Bronchial epithelial cell (primary cell): ENCODE measurements at regions not wholly inside any gene's neighbourhood (a gene's known extent, or its start where the extent isn't known, plus 50 kb on each side); places are given as distances from the start of the nearest gene placed in this dataset.

Source experiments
- DNase-seq: peaks from one replicate; pipeline ENCODE4 v3.0.0-alpha.2; 2010; ENCODE audit warnings: low read depth
- FAIRE-seq: peaks from 2 replicates; lab custom pipeline; 2011; peaks lifted over from hg19 to GRCh38; lab: Jason Lieb, UNC
- H3K27me3 ChIP-seq: 2 replicates; pipeline ENCODE4 v1.5.1; 2011; ENCODE audit warnings: low read length; ENCODE audit not compliant: control insufficient read depth, insufficient read depth
- H3K36me3 ChIP-seq: 2 replicates; pipeline ENCODE4 v1.5.1; 2011; ENCODE audit warnings: low read length; ENCODE audit not compliant: control insufficient read depth, insufficient read depth
- H3K4me3 ChIP-seq: 2 replicates; pipeline ENCODE4 v1.5.1; 2011; ENCODE audit warnings: mild to moderate bottlenecking, low read depth, low read length, control low read depth
- CTCF ChIP-seq: IDR thresholded peaks from 2 replicates; pipeline ENCODE4 v1.5.1; 2011; ENCODE audit warnings: mild to moderate bottlenecking, moderate library complexity, low read length, control low read depth, inconsistent platforms; ENCODE audit not compliant: insufficient read depth, severe bottlenecking

- Histone ChIP-seq H3K4me3 (no peak overlapping the region), H3K36me3 (no peaks in the 10 kb centered on the region), H3K27me3 (no peaks in the 10 kb centered on the region)
- FAIRE-seq (no peak), DNase-seq (no peak)
- no peak for TF ChIP-seq CTCF
These were observed 960.3 kb downstream of the VRK1 start for GRCh38 chr14:97757491-97757890.

- TF ChIP-seq CTCF, result no peak
- Histone ChIP-seq H3K4me3 (no peak overlapping the region), H3K27me3 (no peaks in the 10 kb centered on the region), H3K36me3 (no peaks in the 10 kb centered on the region)
- no peak for FAIRE-seq
- DNase-seq, result no peak
These were observed 962.9 kb downstream of the VRK1 start for GRCh38 chr14:97760050-97760449.

- FAIRE-seq (no peak), DNase-seq (no peak)
- TF ChIP-seq CTCF, result no peak
- H3K36me3 ChIP-seq, result no peaks in the 10 kb centered on the region
- no peaks in the 10 kb centered on the region for H3K27me3 ChIP-seq
- H3K4me3 ChIP-seq, result no peak overlapping the region
These were observed 965.2 kb downstream of the VRK1 start for GRCh38 chr14:97762386-97762785.

- DNase-seq (peak; percentile 97), FAIRE-seq (peak; percentile 55)
- no peak for TF ChIP-seq CTCF
- Histone ChIP-seq H3K27me3 (no peaks in the 10 kb centered on the region), H3K36me3 (no peaks in the 10 kb centered on the region), H3K4me3 (no peak overlapping the region)
These were observed 974.3 kb downstream of the VRK1 start for GRCh38 chr14:97771340-97772045.

- no peak for TF ChIP-seq CTCF
- no peaks in the 10 kb centered on the region for H3K36me3 ChIP-seq
- H3K4me3 ChIP-seq, result no peak overlapping the region
- no peaks in the 10 kb centered on the region for H3K27me3 ChIP-seq
- DNase-seq (no peak), FAIRE-seq (no peak)
These were observed 976.4 kb downstream of the VRK1 start for GRCh38 chr14:97773598-97773997.
